ENCODE measurements at regions not wholly inside any gene's neighbourhood (a gene's known extent, or its start where the extent isn't known, plus 50 kb on each side); places are given as distances from the start of the nearest gene placed in this dataset.
A peak's percentile ranks its signal among the peaks of the same experiment; 100 is the strongest.

- intact Hi-C loops (cut with DNase I) = no loop called here
- no peaks in the 10 kb centered on the region for H3K27me3 ChIP-seq
- peak overlapping the region in 2 of 5 donors; percentile 17 to 78 for H3K27ac ChIP-seq
- WGBS, 4 donors = 1 to 2% (median 1%) methylated on average over 34 to 55 of the region's 55 CpGs
- TF ChIP-seq POLR2A (IDR thresholded peaks at IDR 0.05) (no peak), CTCF (IDR thresholded peaks at IDR 0.05) (no peak)
- H3K9me3 ChIP-seq (replicated peaks in 1 of 3) = no peaks in the 10 kb centered on the region
- H3K4me1 ChIP-seq (replicated peaks in 1 of 2) = peaks cover 0 to 18% of the 10 kb centered on the region in 2 donors
- DNase-seq = peak; percentile 20 to 62 (median 45)
- H3K36me3 ChIP-seq (replicated peaks in 1 of 2) = no peaks in the 10 kb centered on the region
- peak overlapping the region in 3 of 4 donors; percentile 29 to 98 (median 96) for H3K4me3 ChIP-seq
Observed at GRCh38 chr3:15860014-15860934, 62.5 kb upstream of the ANKRD28 start.

GRCh38 chr3:15861163-15861562 lies 63.4 kb upstream of the ANKRD28 start:
- 60 to 72% (median 62%) methylated on average over 4 of the region's 4 CpGs for WGBS, 4 donors
- Histone ChIP-seq H3K4me3 (no peak overlapping the region), H3K9me3 (replicated peaks in 1 of 3) (no peaks in the 10 kb centered on the region), H3K36me3 (replicated peaks in 1 of 2) (no peaks in the 10 kb centered on the region), H3K4me1 (replicated peaks in 1 of 2) (peaks cover 0 to 18% of the 10 kb centered on the region in 2 donors), H3K27me3 (no peaks in the 10 kb centered on the region), H3K27ac (no peak overlapping the region)
- no peak for TF ChIP-seq CTCF (IDR thresholded peaks at IDR 0.05)
- TF ChIP-seq POLR2A (IDR thresholded peaks at IDR 0.05) = no peak
- no peak for DNase-seq
- intact Hi-C loops (cut with DNase I) = no loop called here

- no peak for DNase-seq
- Histone ChIP-seq H3K27ac (no peak overlapping the region), H3K36me3 (replicated peaks in 1 of 2) (no peaks in the 10 kb centered on the region), H3K9me3 (replicated peaks in 1 of 3) (no peaks in the 10 kb centered on the region), H3K4me3 (no peak overlapping the region), H3K4me1 (replicated peaks in 1 of 2) (no peaks in the 10 kb centered on the region), H3K27me3 (no peaks in the 10 kb centered on the region)
- intact Hi-C loops (cut with DNase I) = no loop called here
- 85 to 95% (median 90%) methylated on average over 1 of the region's 1 CpG for WGBS, 4 donors
- TF ChIP-seq POLR2A (IDR thresholded peaks at IDR 0.05) (no peak), CTCF (IDR thresholded peaks at IDR 0.05) (no peak)
Observed at GRCh38 chr3:15872807-15873206, 75.0 kb upstream of the ANKRD28 start.

- Histone ChIP-seq H3K27me3 (no peaks in the 10 kb centered on the region), H3K4me3 (no peak overlapping the region), H3K9me3 (replicated peaks in 1 of 3) (no peaks in the 10 kb centered on the region), H3K4me1 (replicated peaks in 1 of 2) (no peaks in the 10 kb centered on the region), H3K36me3 (replicated peaks in 1 of 2) (no peaks in the 10 kb centered on the region), H3K27ac (no peak overlapping the region)
- no peak for DNase-seq
- intact Hi-C loops (cut with DNase I) = no loop called here
- no peak for TF ChIP-seq CTCF (IDR thresholded peaks at IDR 0.05)
- no peak for TF ChIP-seq POLR2A (IDR thresholded peaks at IDR 0.05)
- 45 to 75% (median 49%) methylated on average over 4 of the region's 4 CpGs for WGBS, 4 donors
Observed at GRCh38 chr3:15873415-15873814, 75.6 kb upstream of the ANKRD28 start.
